ENCODE measurements at regions not wholly inside any gene's neighbourhood (a gene's known extent, or its start where the extent isn't known, plus 50 kb on each side); places are given as distances from the start of the nearest gene placed in this dataset.

DNA sequence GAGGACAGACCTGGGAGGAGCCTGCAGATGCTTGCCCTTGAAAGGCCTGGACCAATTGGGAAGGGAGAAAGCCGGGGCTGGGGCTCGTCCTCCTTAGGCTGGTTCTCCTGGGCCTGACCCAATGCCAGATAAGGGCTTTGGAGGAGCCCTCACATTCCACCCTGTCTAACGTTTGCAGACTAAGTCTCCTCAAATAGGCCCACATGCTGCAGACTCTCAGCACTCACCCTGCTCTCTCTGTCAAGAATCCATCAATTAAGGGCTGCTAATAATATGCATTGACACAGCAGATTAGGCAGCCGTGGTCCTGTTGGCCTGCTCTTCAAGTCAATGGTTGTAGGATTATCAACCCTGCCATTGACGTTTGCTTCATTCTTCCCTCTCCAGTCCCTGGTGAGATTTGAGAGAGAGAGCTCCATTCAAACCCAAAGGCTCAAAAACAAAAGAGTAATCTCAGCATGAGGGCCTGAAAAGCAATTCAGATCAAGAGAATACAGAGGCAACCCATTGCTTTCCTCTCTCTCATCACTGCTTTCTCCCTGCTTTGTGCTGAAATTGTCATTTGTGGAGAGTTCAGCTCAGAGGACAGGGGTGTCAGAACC, 167.6 kb downstream of the INSIG2 start:
- CTCF ChIA-PET, result no interaction called here
- no peaks in the 10 kb centered on the region for H3K9me3 Mint-ChIP-seq
- no peak for DNase-seq

DNA sequence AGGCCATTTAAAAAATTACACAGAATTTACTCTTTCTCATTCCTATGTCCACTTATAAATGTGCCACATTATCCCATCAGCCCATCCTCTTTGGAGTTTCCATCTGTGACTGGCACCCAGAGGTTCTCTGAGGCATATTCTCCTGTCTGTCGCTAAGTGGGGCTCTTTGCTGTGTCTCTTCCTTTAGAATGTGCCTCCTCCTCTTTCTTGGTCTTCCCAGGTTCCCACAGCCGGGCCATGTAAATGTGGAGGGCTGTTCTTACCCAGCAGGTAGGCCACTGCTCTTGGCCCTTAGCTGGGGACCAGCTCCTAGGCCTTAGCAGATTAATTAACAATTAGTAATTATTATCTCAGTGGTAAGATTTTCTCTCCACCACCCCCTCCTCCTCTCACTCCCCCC, 167.0 kb downstream of the INSIG2 start:
- Mint-ChIP-seq H3K4me3 (no peak overlapping the region), H3K4me1 (no peaks in the 10 kb centered on the region), H3K27ac (no peak overlapping the region), H3K36me3 (peaks cover 0 to 3% (median 0%) of the 10 kb centered on the region in 3 donors), H3K27me3 (peaks cover 21 to 51% of the 10 kb centered on the region in 2 donors), H3K9me3 (no peaks in the 10 kb centered on the region)
- H3K4me1 ChIP-seq (ENCODE audit: insufficient read depth, low read length), result no peaks in the 10 kb centered on the region
- no peak for DNase-seq
- no peaks in the 10 kb centered on the region for H3K9me3 ChIP-seq (ENCODE audit: low read length)
- H3K4me3 ChIP-seq (ENCODE audit: low read length), result no peak overlapping the region
- H3K27me3 ChIP-seq (ENCODE audit: insufficient read depth, low read length, poor library complexity, severe bottlenecking), result no peaks in the 10 kb centered on the region
- H3K27ac ChIP-seq (ENCODE audit: low read depth, low read length), result no peak overlapping the region
- H3K36me3 ChIP-seq (ENCODE audit: insufficient read depth, low read length), result no peaks in the 10 kb centered on the region
- POLR2A ChIA-PET, result no interaction called here
- CTCF ChIA-PET, result no interaction called here

More for the DNA sequence above, 167.6 kb downstream of the INSIG2 start:
- Histone ChIP-seq H3K4me3 (ENCODE audit: low read length) (no peak overlapping the region), H3K9me3 (ENCODE audit: low read length) (no peaks in the 10 kb centered on the region), H3K36me3 (ENCODE audit: insufficient read depth, low read length) (no peaks in the 10 kb centered on the region), H3K4me1 (ENCODE audit: insufficient read depth, low read length) (no peaks in the 10 kb centered on the region), H3K27me3 (ENCODE audit: insufficient read depth, low read length, poor library complexity, severe bottlenecking) (no peaks in the 10 kb centered on the region), H3K27ac (ENCODE audit: low read depth, low read length) (no peak overlapping the region)
- POLR2A ChIA-PET, result no interaction called here
- Mint-ChIP-seq H3K36me3 (peaks cover 0 to 3% (median 0%) of the 10 kb centered on the region in 3 donors), H3K27ac (no peak overlapping the region), H3K4me3 (no peak overlapping the region), H3K4me1 (no peaks in the 10 kb centered on the region), H3K27me3 (peaks cover 21 to 47% of the 10 kb centered on the region in 2 donors)

GRCh38 chr2:118254116-118254515, 165.8 kb downstream of the INSIG2 start:
- Mint-ChIP-seq H3K27ac (no peak overlapping the region), H3K9me3 (no peaks in the 10 kb centered on the region), H3K4me3 (no peak overlapping the region), H3K27me3 (peaks cover 25 to 53% of the 10 kb centered on the region in 2 donors), H3K36me3 (peaks cover 0 to 3% (median 0%) of the 10 kb centered on the region in 3 donors), H3K4me1 (no peaks in the 10 kb centered on the region)
- no peaks in the 10 kb centered on the region for H3K27me3 ChIP-seq (ENCODE audit: insufficient read depth, low read length, poor library complexity, severe bottlenecking)
- H3K36me3 ChIP-seq (ENCODE audit: insufficient read depth, low read length), result no peaks in the 10 kb centered on the region
- no peak for DNase-seq
- POLR2A ChIA-PET, result no interaction called here
- H3K4me1 ChIP-seq (ENCODE audit: insufficient read depth, low read length), result no peaks in the 10 kb centered on the region
- no peak overlapping the region for H3K4me3 ChIP-seq (ENCODE audit: low read length)
- no peak overlapping the region for H3K27ac ChIP-seq (ENCODE audit: low read depth, low read length)
- CTCF ChIA-PET, result no interaction called here
- H3K9me3 ChIP-seq (ENCODE audit: low read length), result no peaks in the 10 kb centered on the region

- Histone ChIP-seq H3K27ac (ENCODE audit: low read depth, low read length) (no peak overlapping the region), H3K9me3 (ENCODE audit: low read length) (no peaks in the 10 kb centered on the region), H3K27me3 (ENCODE audit: insufficient read depth, low read length, poor library complexity, severe bottlenecking) (no peaks in the 10 kb centered on the region), H3K36me3 (ENCODE audit: insufficient read depth, low read length) (no peaks in the 10 kb centered on the region), H3K4me1 (ENCODE audit: insufficient read depth, low read length) (no peaks in the 10 kb centered on the region), H3K4me3 (ENCODE audit: low read length) (no peak overlapping the region)
- no peaks in the 10 kb centered on the region for H3K9me3 Mint-ChIP-seq
- no peak for DNase-seq
- no peak overlapping the region for H3K4me3 Mint-ChIP-seq
- ChIA-PET POLR2A (no interaction called here), CTCF (no interaction called here)
- H3K27me3 Mint-ChIP-seq, result peaks cover 23 to 35% of the 10 kb centered on the region in 2 donors
- no peak overlapping the region for H3K27ac Mint-ChIP-seq
- H3K4me1 Mint-ChIP-seq, result no peaks in the 10 kb centered on the region
- H3K36me3 Mint-ChIP-seq, result no peaks in the 10 kb centered on the region
Measured at GRCh38 chr2:118251427-118251826, 163.2 kb downstream of the INSIG2 start.

DNA sequence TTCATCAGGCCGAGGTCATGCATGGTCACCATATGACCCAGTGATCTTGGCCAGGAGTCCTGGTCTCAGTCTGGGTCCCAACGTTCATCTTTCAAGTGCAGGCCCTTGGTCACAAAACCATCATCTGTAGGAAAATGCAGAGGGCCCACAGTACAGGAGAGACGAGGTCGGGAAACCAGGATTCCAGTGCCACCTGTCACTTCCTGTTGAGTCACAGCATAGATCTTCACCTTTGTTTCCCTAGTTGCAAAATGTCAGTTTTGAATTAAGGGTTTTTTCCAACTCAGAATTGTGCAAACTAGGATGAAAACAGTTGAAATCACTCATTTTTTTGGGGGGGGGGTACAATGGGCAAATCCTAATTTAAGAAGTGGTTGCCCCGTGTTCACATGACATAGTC, 162.2 kb downstream of the INSIG2 start:
- H3K27me3 ChIP-seq (ENCODE audit: insufficient read depth, low read length, poor library complexity, severe bottlenecking), result no peaks in the 10 kb centered on the region
- H3K27ac ChIP-seq (ENCODE audit: low read depth, low read length), result no peak overlapping the region
- POLR2A ChIA-PET, result no interaction called here
- Mint-ChIP-seq H3K36me3 (no peaks in the 10 kb centered on the region), H3K4me1 (no peaks in the 10 kb centered on the region), H3K4me3 (no peak overlapping the region), H3K27me3 (peaks cover 20 to 36% of the 10 kb centered on the region in 2 donors), H3K9me3 (no peaks in the 10 kb centered on the region), H3K27ac (no peak overlapping the region)
- H3K9me3 ChIP-seq (ENCODE audit: low read length), result no peaks in the 10 kb centered on the region
- H3K4me3 ChIP-seq (ENCODE audit: low read length), result no peak overlapping the region
- no peak for DNase-seq
- no peaks in the 10 kb centered on the region for H3K4me1 ChIP-seq (ENCODE audit: insufficient read depth, low read length)
- CTCF ChIA-PET, result interaction anchor here (1.4 kb wide), 1 partner anchor 10 kb away, joined by 3 read pairs; no protein-coding TSS in a partner anchor
- no peaks in the 10 kb centered on the region for H3K36me3 ChIP-seq (ENCODE audit: insufficient read depth, low read length)

GRCh38 chr2:118250001-118250400, 161.7 kb downstream of the INSIG2 start:
- no peak overlapping the region for H3K27ac ChIP-seq (ENCODE audit: low read depth, low read length)
- POLR2A ChIA-PET, result no interaction called here
- peaks cover 18 to 36% of the 10 kb centered on the region in 2 donors for H3K27me3 Mint-ChIP-seq
- no peaks in the 10 kb centered on the region for H3K9me3 ChIP-seq (ENCODE audit: low read length)
- DNase-seq, result no peak
- no peaks in the 10 kb centered on the region for H3K4me1 Mint-ChIP-seq
- H3K9me3 Mint-ChIP-seq, result no peaks in the 10 kb centered on the region
- H3K36me3 ChIP-seq (ENCODE audit: insufficient read depth, low read length), result no peaks in the 10 kb centered on the region
- no peaks in the 10 kb centered on the region for H3K4me1 ChIP-seq (ENCODE audit: insufficient read depth, low read length)
- CTCF ChIA-PET, result interaction anchor here (1.4 kb wide), 1 partner anchor 11 kb away, joined by 3 read pairs; no protein-coding TSS in a partner anchor
- no peaks in the 10 kb centered on the region for H3K27me3 ChIP-seq (ENCODE audit: insufficient read depth, low read length, poor library complexity, severe bottlenecking)
- no peak overlapping the region for H3K4me3 ChIP-seq (ENCODE audit: low read length)
- no peaks in the 10 kb centered on the region for H3K36me3 Mint-ChIP-seq
- no peak overlapping the region for H3K27ac Mint-ChIP-seq
- no peak overlapping the region for H3K4me3 Mint-ChIP-seq

GRCh38 chr2:118249531-118249930, 161.3 kb downstream of the INSIG2 start:
- ChIA-PET POLR2A (no interaction called here), CTCF (interaction anchor here (1.4 kb wide), 1 partner anchor 11 kb away, joined by 3 read pairs; no protein-coding TSS in a partner anchor)
- H3K9me3 Mint-ChIP-seq, result no peaks in the 10 kb centered on the region
- Histone ChIP-seq H3K4me1 (ENCODE audit: insufficient read depth, low read length) (no peaks in the 10 kb centered on the region), H3K4me3 (ENCODE audit: low read length) (no peak overlapping the region), H3K9me3 (ENCODE audit: low read length) (no peaks in the 10 kb centered on the region), H3K36me3 (ENCODE audit: insufficient read depth, low read length) (no peaks in the 10 kb centered on the region), H3K27me3 (ENCODE audit: insufficient read depth, low read length, poor library complexity, severe bottlenecking) (no peaks in the 10 kb centered on the region), H3K27ac (ENCODE audit: low read depth, low read length) (no peak overlapping the region)
- DNase-seq, result no peak
- H3K27me3 Mint-ChIP-seq, result peaks cover 23 to 39% of the 10 kb centered on the region in 2 donors
- no peak overlapping the region for H3K4me3 Mint-ChIP-seq
- no peaks in the 10 kb centered on the region for H3K36me3 Mint-ChIP-seq
- H3K4me1 Mint-ChIP-seq, result no peaks in the 10 kb centered on the region
- H3K27ac Mint-ChIP-seq, result no peak overlapping the region

- no peak overlapping the region for H3K4me3 ChIP-seq (ENCODE audit: low read length)
- H3K27me3 Mint-ChIP-seq, result peaks cover 28 to 44% of the 10 kb centered on the region in 2 donors
- no peaks in the 10 kb centered on the region for H3K9me3 ChIP-seq (ENCODE audit: low read length)
- H3K27ac Mint-ChIP-seq, result no peak overlapping the region
- no peaks in the 10 kb centered on the region for H3K9me3 Mint-ChIP-seq
- no peaks in the 10 kb centered on the region for H3K4me1 Mint-ChIP-seq
- H3K4me1 ChIP-seq (ENCODE audit: insufficient read depth, low read length), result no peaks in the 10 kb centered on the region
- H3K4me3 Mint-ChIP-seq, result no peak overlapping the region
- POLR2A ChIA-PET, result no interaction called here
- no peaks in the 10 kb centered on the region for H3K36me3 ChIP-seq (ENCODE audit: insufficient read depth, low read length)
- CTCF ChIA-PET, result no interaction called here
- H3K36me3 Mint-ChIP-seq, result no peaks in the 10 kb centered on the region
- no peaks in the 10 kb centered on the region for H3K27me3 ChIP-seq (ENCODE audit: insufficient read depth, low read length, poor library complexity, severe bottlenecking)
- DNase-seq, result no peak
- no peak overlapping the region for H3K27ac ChIP-seq (ENCODE audit: low read depth, low read length)
Measured at GRCh38 chr2:118246726-118247125, 158.5 kb downstream of the INSIG2 start.
